H1 (cell line): ENCODE measurements at regions not wholly inside any gene's neighbourhood (a gene's known extent, or its start where the extent isn't known, plus 50 kb on each side); places are given as distances from the start of the nearest gene placed in this dataset.

ENCODE experiments used
- CTCF ChIA-PET: fragments of 300-600 bp; sonication (Branson Sonifier 250); formaldehyde crosslinking; loops from one replicate; lab custom pipeline; 2021; ENCODE audit not compliant: partially characterized antibody; lab: Charles Lee
- POLR2A ChIA-PET: fragments of 300-600 bp; sonication (Branson Sonifier 250); formaldehyde crosslinking; loops from one replicate; lab custom pipeline; 2021; ENCODE audit warnings: inconsistent platforms; ENCODE audit not compliant: partially characterized antibody; lab: Charles Lee
- DNase-seq, 2 experiments: peaks; one replicate each; pipeline versions ENCODE4 v3.0.0 to v3.0.0-alpha.2; 2010 to 2022; ENCODE audit warnings: low spot score in 2 of 2, low read depth in 1 of 2, mixed read lengths in 1 of 2
- FAIRE-seq: peaks from 2 replicates; lab custom pipeline; 2011; peaks lifted over from hg19 to GRCh38; lab: Jason Lieb, UNC
- H2AFZ ChIP-seq: 2 replicates; pipeline ENCODE4 v1.8.1; 2012; ENCODE audit warnings: low read length, inconsistent platforms
- H2AK5ac ChIP-seq: 2 replicates; pipeline ENCODE4 v1.6.1; 2013; ENCODE audit warnings: low read depth, low read length
- H2BK120ac ChIP-seq: replicated peaks from 2 replicates; pipeline ENCODE3; 2013; ENCODE audit warnings: low read depth, low read length, inconsistent platforms
- H2BK12ac ChIP-seq: 2 replicates; pipeline ENCODE4 v1.6.1; 2013; ENCODE audit warnings: low read depth, low read length
- H2BK15ac ChIP-seq: 2 replicates; pipeline ENCODE4 v1.6.1; 2013; ENCODE audit warnings: low read length
- H2BK20ac ChIP-seq: 2 replicates; pipeline ENCODE4 v1.6.1; 2013; ENCODE audit warnings: low read length
- H2BK5ac ChIP-seq: 2 replicates; pipeline ENCODE4 v1.6.1; 2013; ENCODE audit warnings: low read depth, low read length
- H3K14ac ChIP-seq: 2 replicates; pipeline ENCODE4 v1.6.1; 2013; ENCODE audit warnings: inconsistent platforms; ENCODE audit not compliant: insufficient read length
- H3K18ac ChIP-seq: 2 replicates; pipeline ENCODE4 v1.6.1; 2013; ENCODE audit warnings: low read length; ENCODE audit errors: extremely low read depth
- H3K23ac ChIP-seq: 2 replicates; pipeline ENCODE4 v1.6.1; 2013; ENCODE audit warnings: inconsistent platforms; ENCODE audit not compliant: insufficient read length
- H3K23me2 ChIP-seq: 2 replicates; pipeline ENCODE4 v1.6.1; 2013; ENCODE audit warnings: low read depth, low read length
- H3K27ac ChIP-seq: 2 replicates; pipeline ENCODE4 v1.6.1; 2011; ENCODE audit warnings: low read depth, low read length, inconsistent platforms
- H3K27me3 ChIP-seq, 4 experiments: replicated peaks in 1 of 4; 1 replicate in 1 of 4; 2 replicates in 3 of 4; pipeline versions ENCODE4 v1.6.1 to v1.8.1; 2011 to 2013; ENCODE audit warnings: low read length in 3 of 4, mild to moderate bottlenecking in 3 of 4, inconsistent platforms in 2 of 4, mixed read lengths in 2 of 4, moderate library complexity in 1 of 4; ENCODE audit not compliant: control insufficient read depth in 3 of 4, insufficient read depth in 3 of 4; ENCODE audit errors: extremely low read depth in 1 of 4
- H3K36me3 ChIP-seq, 4 experiments: 2 replicates each; pipeline versions ENCODE4 v1.6.1 to v1.8.1; 2011 to 2013; ENCODE audit warnings: mild to moderate bottlenecking in 4 of 4, low read length in 3 of 4, moderate library complexity in 2 of 4, control low read depth in 1 of 4, inconsistent platforms in 1 of 4; ENCODE audit not compliant: insufficient read depth in 4 of 4, control insufficient read depth in 2 of 4
- H3K4ac ChIP-seq: replicated peaks from 2 replicates; pipeline ENCODE3; 2013; ENCODE audit warnings: low read length, low read depth, mixed read lengths, inconsistent platforms; ENCODE audit not compliant: insufficient read length
- H3K4me1 ChIP-seq, 4 experiments: replicated peaks in 1 of 4; 1 replicate in 1 of 4; 2 replicates in 3 of 4; pipeline versions ENCODE4 v1.6.1 to v1.8.1; 2011 to 2013; ENCODE audit warnings: low read length in 3 of 4, inconsistent platforms in 2 of 4, mixed read lengths in 1 of 4; ENCODE audit not compliant: insufficient read depth in 4 of 4, control insufficient read depth in 3 of 4
- H3K4me2 ChIP-seq, 2 experiments: 2 replicates each; pipeline versions ENCODE4 v1.6.1 to v1.8.1; 2011 to 2013; ENCODE audit warnings: low read depth in 2 of 2, low read length in 2 of 2, control low read depth in 1 of 2, inconsistent platforms in 1 of 2, mild to moderate bottlenecking in 1 of 2; ENCODE audit not compliant: insufficient read depth in 1 of 2
- H3K4me3 ChIP-seq, 4 experiments: fragments of 200-600, 300-600 bp in 1 of 4; sonication (generic), shearing (Covaris generic), sonication (Bioruptor Twin) in 1 of 4; 2 replicates each; pipeline versions ENCODE4 v1.5.1 to v1.8.1; 2011 to 2016; ENCODE audit warnings: low read length in 4 of 4, low read depth in 3 of 4, control low read depth in 2 of 4, inconsistent platforms in 2 of 4, mild to moderate bottlenecking in 2 of 4, mixed read lengths in 1 of 4, moderate library complexity in 1 of 4; ENCODE audit not compliant: insufficient read depth in 2 of 4; ENCODE audit errors: extremely low read depth in 1 of 4
- H3K56ac ChIP-seq: replicated peaks from 2 replicates; pipeline ENCODE3; 2013; ENCODE audit warnings: low read depth, mild to moderate bottlenecking, mixed read lengths, low read length, inconsistent platforms; ENCODE audit not compliant: insufficient read length
- H3K79me1 ChIP-seq: 2 replicates; pipeline ENCODE4 v1.6.1; 2013; ENCODE audit warnings: low read depth, low read length, control low read depth
- H3K79me2 ChIP-seq, 2 experiments: 2 replicates each; pipeline versions ENCODE4 v1.6.1 to v1.8.1; 2012 to 2013; ENCODE audit warnings: low read length in 2 of 2, mild to moderate bottlenecking in 2 of 2, inconsistent platforms in 1 of 2; ENCODE audit not compliant: insufficient read depth in 2 of 2, control insufficient read depth in 1 of 2
- H3K9ac ChIP-seq, 4 experiments: replicated peaks in 1 of 4; 1 replicate in 1 of 4; 2 replicates in 3 of 4; pipeline versions ENCODE4 v1.6.1 to v1.8.1; 2011 to 2013; ENCODE audit warnings: low read depth in 3 of 4, low read length in 3 of 4, control low read depth in 2 of 4, mild to moderate bottlenecking in 2 of 4, moderate library complexity in 2 of 4, inconsistent platforms in 1 of 4; ENCODE audit errors: extremely low read depth in 1 of 4
- H3K9me3 ChIP-seq, 2 experiments: 2 replicates each; pipeline versions ENCODE4 v1.6.1 to v1.8.1; 2012 to 2013; ENCODE audit warnings: mild to moderate bottlenecking in 2 of 2, moderate library complexity in 2 of 2, control low read depth in 1 of 2, inconsistent platforms in 1 of 2, low read depth in 1 of 2, low read length in 1 of 2, mixed read lengths in 1 of 2; ENCODE audit not compliant: insufficient read depth in 2 of 2
- H4K20me1 ChIP-seq, 2 experiments: replicated peaks in 1 of 2; 2 replicates each; pipeline versions ENCODE3 to v1.8.1; 2011 to 2013; ENCODE audit warnings: inconsistent platforms in 2 of 2, low read length in 2 of 2, mild to moderate bottlenecking in 1 of 2; ENCODE audit not compliant: insufficient read depth in 2 of 2, control insufficient read depth in 1 of 2
- H4K5ac ChIP-seq: 2 replicates; pipeline ENCODE4 v1.6.1; 2013; ENCODE audit warnings: low read length, low read depth, mixed read lengths, inconsistent platforms; ENCODE audit not compliant: insufficient read length
- H4K8ac ChIP-seq: 2 replicates; pipeline ENCODE4 v1.8.0; 2013; ENCODE audit warnings: mild to moderate bottlenecking, moderate library complexity, low read length, inconsistent platforms; ENCODE audit not compliant: insufficient read depth; ENCODE audit errors: extremely low read depth
- H4K91ac ChIP-seq: replicated peaks from 2 replicates; pipeline ENCODE3; 2013; ENCODE audit warnings: low read length, mixed read lengths, inconsistent platforms; ENCODE audit not compliant: insufficient read length
- BACH1 ChIP-seq: IDR thresholded peaks from 2 replicates; pipeline ENCODE4 v1.6.1; 2012; ENCODE audit warnings: low read length, improper control_type of control experiment
- CHD1 ChIP-seq: IDR thresholded peaks from 2 replicates; pipeline ENCODE4 v1.6.1; 2012; ENCODE audit warnings: low read depth, low read length, improper control_type of control experiment
- HDAC2 ChIP-seq, 2 experiments: fragments of 300-600 bp in 1 of 2; sonication (generic) in 1 of 2; IDR thresholded peaks; 2 replicates each; pipeline ENCODE4 v1.6.1; 2011 to 2012; ENCODE audit warnings: low read depth in 2 of 2, low read length in 2 of 2, mild to moderate bottlenecking in 2 of 2, moderate library complexity in 2 of 2, borderline replicate concordance in 1 of 2, inconsistent platforms in 1 of 2
- JUN ChIP-seq: IDR thresholded peaks from 2 replicates; pipeline ENCODE4 v1.6.1; 2011; ENCODE audit warnings: low read depth, mild to moderate bottlenecking, improper control_type of control experiment, low read length
- MAX ChIP-seq: IDR thresholded peaks from 2 replicates; pipeline ENCODE4 v1.6.1; 2012; ENCODE audit warnings: inconsistent platforms
- RAD21 ChIP-seq, 2 experiments: IDR thresholded peaks in 1 of 2; conservative IDR thresholded peaks in 1 of 2; 2 replicates each; pipeline ENCODE4 v1.6.1; 2011; ENCODE audit warnings: low read depth in 2 of 2, low read length in 2 of 2, improper control_type of control experiment in 1 of 2, inconsistent platforms in 1 of 2, mild to moderate bottlenecking in 1 of 2, moderate library complexity in 1 of 2
- RXRA ChIP-seq: IDR thresholded peaks from 2 replicates; pipeline ENCODE4 v1.6.1; 2011; ENCODE audit warnings: low read depth, mild to moderate bottlenecking, low read length, moderate library complexity; ENCODE audit not compliant: insufficient read depth
- SAP30 ChIP-seq: fragments of 300-600 bp; sonication (generic); IDR thresholded peaks from 2 replicates; pipeline ENCODE4 v1.7.1; 2012; ENCODE audit warnings: low read length, moderate library complexity, mild to moderate bottlenecking, inconsistent platforms; ENCODE audit not compliant: insufficient read depth, insufficient replicate concordance
- SIN3A ChIP-seq, 2 experiments: IDR thresholded peaks in 1 of 2; conservative IDR thresholded peaks in 1 of 2; 2 replicates each; pipeline ENCODE4 v1.6.1; 2011 to 2012; ENCODE audit warnings: low read length in 2 of 2, improper control_type of control experiment in 1 of 2, low read depth in 1 of 2, mild to moderate bottlenecking in 1 of 2
- SUZ12 ChIP-seq: fragments of 200-600 bp; sonication (generic); IDR thresholded peaks from 2 replicates; pipeline ENCODE4 v1.6.1; 2012; ENCODE audit warnings: mild to moderate bottlenecking, inconsistent platforms, low read length, moderate library complexity, mixed read lengths
- TAF1 ChIP-seq: IDR thresholded peaks from 2 replicates; pipeline ENCODE4 v1.6.1; 2011; ENCODE audit warnings: mild to moderate bottlenecking, low read depth, low read length
- TCF12 ChIP-seq: IDR thresholded peaks from 2 replicates; pipeline ENCODE4 v1.6.1; 2011; ENCODE audit warnings: low read depth, mild to moderate bottlenecking, low read length
- ZNF274 ChIP-seq: IDR thresholded peaks from 2 replicates; pipeline ENCODE4 v1.7.0; 2012; ENCODE audit warnings: low read length, borderline replicate concordance; ENCODE audit errors: extremely low read depth
- WGBS, 2 experiments: shearing (Covaris generic) in 1 of 2; methylation state at CpG; one replicate each; pipeline versions ENCODE4 v1.1.6 to v1.1.7; 2013 to 2015; ENCODE audit warnings: low lambda C conversion rate in 2 of 2, mixed read lengths in 2 of 2, inconsistent platforms in 1 of 2, low coverage in 1 of 2, missing lambda C conversion rate in 1 of 2; ENCODE audit not compliant: insufficient replicate concordance in 2 of 2, insufficient coverage in 1 of 2, insufficient read length in 1 of 2; ENCODE audit errors: extremely low coverage in 1 of 2, missing lambda C conversion rate in 1 of 2; 5-methylcytosine and 5-hydroxymethylcytosine counted together

- Histone ChIP-seq H3K4me2 (no peak overlapping the region), H3K23me2 (no peaks in the 10 kb centered on the region), H3K23ac (no peak overlapping the region), H3K4ac (no peak overlapping the region), H3K9ac (no peak overlapping the region), H4K5ac (no peak overlapping the region), H2BK15ac (no peak overlapping the region), H2BK5ac (no peak overlapping the region), H2BK12ac (no peak overlapping the region), H3K4me1 (no peaks in the 10 kb centered on the region), H2BK20ac (no peak overlapping the region), H3K27ac (no peak overlapping the region), H4K20me1 (no peaks in the 10 kb centered on the region), H2AFZ (no peak overlapping the region), H4K8ac (no peak overlapping the region), H3K4me3 (no peak overlapping the region), H4K91ac (no peak overlapping the region), H3K36me3 (no peaks in the 10 kb centered on the region), H2AK5ac (no peak overlapping the region), H3K56ac (no peak overlapping the region), H3K79me2 (no peaks in the 10 kb centered on the region), H3K14ac (no peak overlapping the region), H3K9me3 (no peaks in the 10 kb centered on the region), H3K18ac (no peak overlapping the region), H3K79me1 (no peaks in the 10 kb centered on the region), H2BK120ac (no peak overlapping the region), H3K27me3 (no peaks in the 10 kb centered on the region)
- ChIA-PET POLR2A (no interaction called here), CTCF (interaction anchor here (0.6 to 4.2 kb wide), 12 partner anchors 10 to 670 kb away, joined by 3 to 22 read pairs (median 4); no protein-coding TSS in a partner anchor)
- 82% methylated on average over 5 of the region's 5 CpGs; no CpG with 5 or more reads in 1 of the 2 experiments for WGBS, 2 experiments
- no peak for DNase-seq
- FAIRE-seq: no peak
- TF ChIP-seq RXRA (no peak), CHD1 (no peak), ZNF274 (no peak), SAP30 (no peak), SIN3A (conservative IDR thresholded peaks at IDR 0.05 in 1 of 2, IDR thresholded peaks at IDR 0.05 in 1 of 2; ENCODE audit: low read depth in 1 of 2, low read length in 2 of 2) (no peak), MAX (no peak), SUZ12 (no peak), JUN (no peak), TAF1 (no peak), TCF12 (no peak), HDAC2 (IDR thresholded peaks at IDR 0.05; ENCODE audit: borderline replicate concordance in 1 of 2, low read depth in 2 of 2, low read length in 2 of 2) (no peak), BACH1 (no peak), RAD21 (IDR thresholded peaks at IDR 0.05 in 1 of 2, conservative IDR thresholded peaks at IDR 0.05 in 1 of 2; ENCODE audit: low read depth in 2 of 2, low read length in 2 of 2) (no peak)
Observed at GRCh38 chr4:37070041-37070440, 174.5 kb upstream of the NWD2 start.
